Gastroesophageal sphincter (tissue), 3 donors: ENCODE measurements at regions not wholly inside any gene's neighbourhood (a gene's known extent, or its start where the extent isn't known, plus 50 kb on each side); places are given as distances from the start of the nearest gene placed in this dataset.
A peak's percentile ranks its signal among the peaks of the same experiment; 100 is the strongest.

Experiments
- CTCF ChIP-seq, 4 experiments: fragments of 200-600 bp in 2 of 4; fragments of 450-650 bp in 2 of 4; sonication (generic) in 1 of 4; IDR thresholded peaks; one replicate each; pipeline ENCODE4 v1.5.1; 2017 to 2019; ENCODE audit warnings: antibody characterized with exemption in 4 of 4, mild to moderate bottlenecking in 2 of 4, moderate library complexity in 2 of 4
- POLR2A ChIP-seq, 2 donors: fragments of 450-650 bp; IDR thresholded peaks; one replicate each; pipeline ENCODE4 v1.6.1; 2017; ENCODE audit warnings: antibody characterized with exemption in 2 of 2, mild to moderate bottlenecking in 2 of 2, moderate library complexity in 1 of 2
- POLR2AphosphoS5 ChIP-seq: sonication (generic); formaldehyde crosslinking; IDR thresholded peaks from one replicate; pipeline ENCODE4 v1.6.1; 2017; ENCODE audit warnings: antibody characterized with exemption

GRCh38 chr3:193983846-193984818, 151.8 kb upstream of the HES1 start:
- TF ChIP-seq CTCF (IDR thresholded peaks at IDR 0.05) (no peak), POLR2A (IDR thresholded peaks at IDR 0.05) (no peak), POLR2AphosphoS5 (peak; percentile 17)
